Hematopoietic multipotent progenitor cell treated with erythropoietin and hydrocortisone succinate and interleukin-3 and kit ligand, for 6 days (in vitro differentiated cells): ENCODE measurements at regions not wholly inside any gene's neighbourhood (a gene's known extent, or its start where the extent isn't known, plus 50 kb on each side); places are given as distances from the start of the nearest gene placed in this dataset.

Experiments
- DNase-seq: peaks from one replicate; pipeline ENCODE4 v3.0.0-alpha.2; 2015

DNA sequence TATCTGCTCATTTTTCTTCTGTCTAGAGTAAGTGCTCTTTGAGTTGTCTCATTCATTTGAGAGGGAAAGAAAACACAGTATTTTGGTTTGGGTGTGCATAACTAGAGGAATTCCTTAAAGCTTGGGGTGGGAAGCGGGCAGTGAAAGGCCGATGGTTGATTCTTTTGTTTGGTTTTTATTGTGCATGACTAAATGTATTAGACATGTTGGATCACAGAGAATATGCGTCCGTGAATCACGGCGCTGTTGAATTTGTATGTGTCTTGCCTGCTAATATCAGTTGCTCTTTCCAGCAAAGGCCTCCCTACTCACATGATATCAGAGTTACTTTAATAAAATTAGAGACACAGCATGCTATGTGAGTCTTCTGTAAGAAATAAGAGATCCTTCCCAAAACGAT, 180.0 kb downstream of the CHD9NB start:
- DNase-seq: no peak

DNA sequence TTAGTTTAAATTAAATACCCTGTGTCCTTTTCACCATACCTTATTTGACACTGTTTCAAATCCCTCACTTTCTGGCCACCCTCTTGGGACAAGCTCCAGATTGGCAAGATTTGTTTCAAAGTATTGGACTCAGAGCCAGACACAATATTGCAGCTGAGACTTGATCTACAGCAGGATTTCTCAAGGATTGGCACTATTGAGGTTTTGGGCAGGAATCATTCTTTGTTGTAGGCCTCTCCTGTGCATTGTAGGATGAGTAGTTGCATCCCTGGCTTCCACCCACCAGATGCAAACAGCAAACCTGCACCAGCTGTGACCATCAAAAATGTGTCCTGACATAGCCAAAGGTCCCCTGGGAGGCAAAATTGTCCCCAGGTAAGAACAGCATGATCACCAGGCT, 181.2 kb downstream of the CHD9NB start:
- no peak for DNase-seq

DNA sequence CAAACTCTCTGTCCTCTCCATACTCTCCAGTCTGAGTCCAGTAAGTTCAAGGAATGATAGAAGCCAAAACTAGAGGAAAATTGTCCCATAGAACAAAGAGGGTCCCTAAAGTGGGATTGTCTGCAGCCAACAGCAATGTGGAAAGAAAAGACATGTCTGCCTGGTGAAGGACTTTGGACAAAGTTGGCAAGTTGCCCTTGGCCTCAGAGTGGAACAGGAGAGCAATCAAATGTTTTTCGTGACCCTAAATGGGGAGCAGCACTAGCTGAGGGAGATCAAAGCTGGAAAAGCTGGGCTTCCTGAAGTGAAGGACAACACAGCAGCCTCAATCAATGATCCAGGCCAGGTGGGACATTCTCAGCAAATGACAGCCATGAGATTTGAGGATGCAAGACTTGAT, 183.5 kb downstream of the CHD9NB start:
- no peak for DNase-seq

DNA sequence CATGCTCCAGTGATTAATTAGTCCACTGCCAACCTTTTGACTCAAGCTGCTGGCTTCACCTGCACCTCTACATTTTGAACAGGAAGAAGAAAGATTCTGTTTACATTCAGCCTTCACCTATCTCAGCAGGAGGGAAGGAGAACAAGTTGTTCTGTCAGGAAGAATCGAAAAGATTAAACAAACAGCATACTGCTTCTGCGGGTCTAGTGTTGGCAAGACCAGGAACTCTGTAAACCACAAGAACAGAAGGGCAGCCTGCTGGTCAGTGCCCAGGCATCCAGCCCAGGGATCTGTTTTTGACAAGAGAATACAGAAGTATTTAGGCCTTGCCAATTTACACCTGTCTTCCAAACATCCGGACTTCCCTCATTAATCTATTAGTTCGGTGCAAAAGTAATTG, 189.7 kb downstream of the CHD9NB start:
- no peak for DNase-seq

DNA sequence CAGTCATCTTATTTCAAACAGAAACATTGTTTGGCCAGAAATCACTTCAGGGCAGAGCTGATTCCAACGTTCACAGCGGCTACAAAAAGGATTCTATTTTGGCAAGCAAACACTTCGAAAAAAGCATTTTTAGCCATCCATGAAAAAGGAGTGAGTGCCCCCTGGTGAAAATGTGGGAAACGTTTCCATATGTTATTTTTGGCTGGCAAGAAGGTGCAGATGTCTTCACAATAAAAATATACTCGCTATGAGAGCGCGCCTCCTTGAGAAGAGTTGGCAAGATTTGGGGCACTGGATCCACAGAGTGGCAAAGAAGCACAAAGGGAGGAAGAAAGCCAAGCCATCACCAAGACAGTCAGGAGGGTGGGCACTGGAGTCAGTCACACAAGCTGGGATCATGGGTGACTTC, 191.1 kb downstream of the CHD9NB start:
- no peak for DNase-seq

DNA sequence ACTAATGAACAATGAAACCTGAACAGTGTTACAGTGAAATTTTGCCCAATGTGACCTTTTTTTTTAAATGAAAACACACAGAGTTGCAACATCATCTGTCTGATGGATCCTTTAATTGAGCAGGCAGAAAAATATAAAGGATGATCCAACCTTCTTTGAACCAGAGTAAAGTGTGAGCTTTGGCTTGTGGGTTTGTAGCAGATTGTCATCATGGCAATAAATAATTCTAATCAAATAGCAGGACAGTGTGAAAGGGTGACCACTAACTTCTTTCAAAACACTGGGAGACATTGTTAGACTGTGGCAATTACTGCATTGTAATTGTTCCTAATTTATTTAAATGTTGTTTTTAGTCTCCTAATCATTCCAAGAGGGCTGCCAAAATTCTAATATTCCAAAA, 197.2 kb downstream of the CHD9NB start:
- DNase-seq: no peak

DNA sequence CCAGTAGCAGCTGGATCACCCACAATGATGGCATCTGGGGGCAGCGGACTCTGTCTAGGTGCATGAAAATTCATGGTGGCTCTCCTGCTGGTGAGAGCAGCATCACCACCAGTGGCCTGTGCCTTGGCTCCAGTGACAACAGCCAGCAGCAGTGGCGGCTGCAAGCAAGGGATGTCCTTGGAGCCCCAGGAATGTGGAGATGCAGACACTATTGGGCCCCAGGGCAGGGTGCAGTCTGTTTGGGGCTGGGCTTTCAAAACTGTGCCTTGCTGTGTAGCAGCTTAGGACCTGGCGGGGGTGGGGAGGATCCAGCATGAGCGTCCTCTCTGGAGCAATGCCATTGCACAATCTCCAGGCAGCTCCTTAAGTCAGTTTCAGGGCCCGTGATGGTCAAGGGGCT, 199.7 kb downstream of the CHD9NB start:
- DNase-seq: no peak

DNA sequence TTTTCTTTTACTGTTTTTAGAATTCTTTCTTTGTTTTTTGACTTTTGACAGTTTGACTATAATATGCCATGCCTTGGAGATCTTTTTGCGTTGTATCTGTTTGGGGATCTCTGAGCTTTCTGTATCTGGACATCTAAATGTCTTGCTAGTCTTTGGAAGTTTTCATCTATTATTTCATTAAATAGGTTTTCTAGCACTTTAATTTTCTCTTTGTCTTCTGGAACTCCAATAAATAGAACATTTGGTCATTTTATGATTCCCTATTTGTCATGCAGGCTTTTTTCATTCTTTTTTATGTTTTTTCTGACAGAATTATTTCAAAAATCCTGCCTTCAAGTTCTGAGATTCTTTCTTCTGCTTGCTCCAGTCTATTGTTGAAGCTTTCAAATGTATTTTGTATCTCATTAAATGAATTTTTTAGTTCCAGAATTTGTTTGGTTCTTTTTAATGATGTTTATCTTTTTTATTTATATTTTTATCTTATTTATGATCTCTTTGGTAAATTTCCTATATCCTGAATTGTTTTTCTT, 201.4 kb downstream of the CHD9NB start:
- no peak for DNase-seq

DNA sequence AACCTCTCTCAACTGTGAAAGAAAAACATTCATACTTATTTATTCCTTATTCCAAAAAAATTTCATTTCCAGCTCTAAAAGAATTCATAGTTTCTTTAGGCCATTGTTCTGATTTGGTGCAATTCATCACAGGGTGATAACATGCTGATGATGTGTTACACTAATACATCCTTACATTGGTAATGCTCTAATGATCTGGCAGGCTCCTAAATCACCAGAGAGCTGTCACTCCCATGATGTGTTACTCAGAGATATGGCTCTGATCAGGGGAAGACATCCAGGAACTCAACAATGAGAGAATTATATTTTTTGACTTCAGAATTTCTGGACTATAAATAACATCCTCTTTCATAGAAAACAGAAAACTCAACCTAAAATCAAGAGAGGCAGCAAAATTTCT, 209.3 kb downstream of the CHD9NB start:
- no peak for DNase-seq

DNA sequence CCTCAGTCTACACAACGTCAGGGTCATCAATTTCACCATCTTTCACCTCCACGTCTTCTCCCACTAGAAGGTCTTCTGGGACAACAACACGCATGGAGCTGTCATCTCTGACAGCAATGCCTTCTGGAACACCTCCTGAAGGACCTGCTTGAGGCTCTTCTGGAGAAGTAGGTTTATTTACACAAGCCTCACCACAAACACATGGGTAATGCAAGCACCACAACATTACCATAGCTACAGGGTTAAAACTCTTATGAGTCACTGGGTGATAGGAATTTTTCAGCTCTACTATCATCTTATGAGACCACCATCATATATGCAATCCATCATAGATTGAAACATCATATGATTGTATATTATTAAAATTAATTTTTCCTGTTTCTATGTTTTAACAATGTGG, 215.4 kb downstream of the CHD9NB start:
- no peak for DNase-seq

DNA sequence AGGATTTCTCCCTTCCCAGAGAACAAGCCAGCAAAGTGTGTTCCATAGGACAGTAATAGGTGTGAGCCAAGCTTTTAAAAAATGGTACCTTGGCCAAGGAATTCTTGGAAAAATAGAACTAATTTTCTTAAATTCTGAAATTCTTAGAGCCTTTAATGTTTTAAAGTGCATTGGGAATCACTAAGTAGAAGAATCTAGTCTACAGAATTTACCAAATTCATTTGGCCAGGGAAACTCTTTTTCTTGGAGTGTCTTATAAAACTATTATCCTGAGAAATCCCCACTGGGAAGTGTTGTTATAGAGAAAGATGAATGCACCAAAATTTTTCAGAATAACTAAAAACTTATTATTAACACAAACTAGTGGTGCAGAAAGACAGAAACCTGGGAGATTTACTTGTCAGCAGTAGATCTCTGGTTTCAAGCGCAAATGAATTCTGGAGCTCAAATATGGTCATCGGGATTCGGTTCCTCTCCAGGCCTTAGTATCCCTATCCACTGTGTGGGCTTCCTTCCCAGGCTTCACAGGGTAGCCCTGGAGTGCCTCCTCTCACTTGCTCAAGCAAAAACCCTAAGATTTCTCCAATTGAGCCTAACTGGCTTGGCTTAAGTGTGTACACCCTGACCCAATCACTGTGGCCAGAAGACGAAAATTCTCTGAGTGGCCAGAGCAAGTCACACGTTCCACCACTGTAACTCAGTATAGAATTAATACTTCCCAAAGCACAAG, 217.8 kb downstream of the CHD9NB start:
- DNase-seq: no peak

DNA sequence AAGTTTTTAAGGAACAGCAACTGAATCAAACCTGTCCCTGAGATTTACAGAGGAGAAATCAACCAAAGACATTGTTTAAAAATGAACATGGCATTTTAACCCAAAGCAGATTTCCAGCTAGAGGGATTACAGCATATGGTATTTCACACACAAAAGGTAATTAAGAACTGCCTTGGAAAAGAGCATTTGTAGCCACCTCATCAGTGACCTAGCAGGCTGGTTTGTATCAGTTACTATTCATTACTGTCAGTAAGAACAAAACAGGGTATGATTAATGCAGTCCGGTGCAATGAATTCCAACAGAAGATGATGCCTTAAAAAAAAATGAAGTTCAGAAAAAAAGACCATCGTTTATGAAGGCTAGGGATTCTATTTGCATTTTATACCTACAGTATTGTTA, 219.9 kb downstream of the CHD9NB start:
- no peak for DNase-seq

DNA sequence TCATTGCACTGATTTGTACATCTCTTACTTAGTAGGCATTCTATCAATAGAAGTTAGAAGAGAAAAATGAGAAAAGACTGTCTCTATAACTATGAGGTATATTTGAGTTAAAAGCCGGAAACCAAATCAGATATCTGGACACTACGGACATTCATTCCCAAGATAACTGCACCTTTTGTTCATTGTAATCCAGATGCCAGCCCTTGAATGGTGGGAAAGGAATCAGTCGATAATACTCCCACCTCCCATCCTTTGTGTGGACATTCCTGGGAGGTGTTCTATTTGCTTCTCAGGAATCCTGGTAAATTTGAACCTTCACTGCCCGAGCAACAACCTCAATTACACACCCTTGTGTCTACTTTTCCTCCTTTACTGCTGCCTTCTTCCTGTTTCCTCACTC, 225.2 kb downstream of the CHD9NB start:
- DNase-seq: no peak

DNA sequence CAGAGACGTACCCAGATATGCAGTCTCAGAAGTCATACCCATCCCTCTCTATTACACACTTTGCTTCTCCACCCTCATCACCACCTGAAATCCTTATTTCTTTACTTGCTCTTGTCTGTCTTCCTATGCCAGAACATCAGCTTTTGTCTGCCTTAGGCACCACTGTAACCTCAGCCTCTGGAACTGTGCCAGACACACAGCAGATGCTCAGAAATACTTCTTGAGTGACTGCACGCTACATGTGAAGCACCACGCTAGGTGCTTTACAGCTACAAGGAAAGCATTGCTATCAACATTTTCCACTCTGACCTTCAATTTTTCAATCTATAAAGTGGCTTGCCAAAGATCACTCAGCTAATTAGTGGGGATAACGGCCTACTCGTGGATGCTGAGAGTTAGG, 226.8 kb downstream of the CHD9NB start:
- no peak for DNase-seq

DNA sequence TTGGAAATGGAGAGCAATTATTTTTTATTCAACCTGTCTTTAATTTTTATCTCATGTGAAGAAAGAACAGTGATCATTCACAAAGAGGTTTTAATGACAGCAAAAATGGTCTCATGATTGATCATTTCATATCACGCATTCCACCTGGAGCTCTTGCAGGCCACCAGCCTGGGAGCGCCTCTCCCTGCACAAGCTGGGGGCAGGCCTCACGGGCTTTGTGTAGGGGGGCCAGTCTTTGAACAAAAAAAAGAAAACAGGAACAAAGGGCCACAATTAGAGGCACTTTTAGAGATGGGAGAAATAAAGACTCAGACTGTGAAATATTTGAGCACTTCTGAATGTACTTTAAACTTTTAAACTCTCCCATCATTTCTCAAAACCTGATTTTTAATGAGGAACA, 232.9 kb downstream of the CHD9NB start:
- no peak for DNase-seq

DNA sequence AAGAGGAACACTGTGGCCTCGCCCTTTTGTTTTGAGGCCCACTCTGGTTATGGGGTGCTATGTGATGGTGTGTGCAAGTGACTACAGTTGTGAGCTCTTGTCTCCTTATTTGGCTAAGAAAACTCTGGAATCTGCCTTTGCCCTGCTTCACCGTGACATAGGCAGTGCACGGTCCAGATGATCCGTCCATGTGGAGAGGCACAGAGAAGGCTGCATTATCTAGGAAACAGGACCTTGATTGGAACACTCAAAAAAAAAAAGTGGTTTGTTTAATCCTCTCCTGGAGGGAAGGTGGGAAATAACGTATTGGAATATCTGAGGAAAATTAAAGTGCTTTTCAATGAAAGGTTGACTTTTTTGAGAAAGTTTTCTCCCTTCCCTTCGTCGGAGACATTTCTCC, 233.3 kb downstream of the CHD9NB start:
- DNase-seq: no peak

DNA sequence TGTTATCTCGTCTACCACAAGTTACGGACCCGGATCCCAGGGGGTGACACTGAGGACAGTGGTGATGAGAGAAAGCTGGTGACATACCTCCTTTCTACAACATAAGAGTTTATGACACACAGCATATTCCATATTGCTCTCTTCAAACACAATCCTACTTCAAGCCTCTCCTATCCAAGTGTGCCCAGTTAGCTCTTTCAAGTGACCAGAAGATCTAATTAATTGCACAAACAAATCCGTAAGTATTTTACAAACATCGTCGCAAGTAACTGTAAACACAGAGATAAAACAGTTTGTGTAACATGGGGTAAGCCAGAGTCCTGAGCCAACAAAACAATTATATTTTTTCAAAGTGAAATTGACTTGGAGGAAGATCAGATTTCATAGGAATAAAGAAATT, 235.0 kb downstream of the CHD9NB start:
- no peak for DNase-seq

DNA sequence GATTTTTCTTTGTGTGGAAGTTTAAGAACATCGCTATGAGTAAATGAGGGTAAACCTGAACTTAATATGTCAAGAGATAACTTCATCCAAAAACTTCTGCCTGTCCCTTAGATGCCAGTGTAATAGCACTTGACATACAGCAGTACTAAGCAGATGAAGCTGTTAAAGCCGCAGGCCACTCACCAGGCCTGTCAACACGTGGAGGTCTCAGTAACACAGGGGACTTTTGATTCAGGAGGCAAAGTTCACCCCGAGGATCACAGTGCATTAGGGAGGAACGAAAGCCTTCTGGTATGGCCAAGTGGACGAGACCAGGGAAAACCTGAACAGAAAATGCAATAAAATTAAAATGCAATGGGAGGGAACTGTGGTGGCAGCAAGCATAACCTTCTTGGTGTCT, 235.7 kb downstream of the CHD9NB start:
- no peak for DNase-seq

DNA sequence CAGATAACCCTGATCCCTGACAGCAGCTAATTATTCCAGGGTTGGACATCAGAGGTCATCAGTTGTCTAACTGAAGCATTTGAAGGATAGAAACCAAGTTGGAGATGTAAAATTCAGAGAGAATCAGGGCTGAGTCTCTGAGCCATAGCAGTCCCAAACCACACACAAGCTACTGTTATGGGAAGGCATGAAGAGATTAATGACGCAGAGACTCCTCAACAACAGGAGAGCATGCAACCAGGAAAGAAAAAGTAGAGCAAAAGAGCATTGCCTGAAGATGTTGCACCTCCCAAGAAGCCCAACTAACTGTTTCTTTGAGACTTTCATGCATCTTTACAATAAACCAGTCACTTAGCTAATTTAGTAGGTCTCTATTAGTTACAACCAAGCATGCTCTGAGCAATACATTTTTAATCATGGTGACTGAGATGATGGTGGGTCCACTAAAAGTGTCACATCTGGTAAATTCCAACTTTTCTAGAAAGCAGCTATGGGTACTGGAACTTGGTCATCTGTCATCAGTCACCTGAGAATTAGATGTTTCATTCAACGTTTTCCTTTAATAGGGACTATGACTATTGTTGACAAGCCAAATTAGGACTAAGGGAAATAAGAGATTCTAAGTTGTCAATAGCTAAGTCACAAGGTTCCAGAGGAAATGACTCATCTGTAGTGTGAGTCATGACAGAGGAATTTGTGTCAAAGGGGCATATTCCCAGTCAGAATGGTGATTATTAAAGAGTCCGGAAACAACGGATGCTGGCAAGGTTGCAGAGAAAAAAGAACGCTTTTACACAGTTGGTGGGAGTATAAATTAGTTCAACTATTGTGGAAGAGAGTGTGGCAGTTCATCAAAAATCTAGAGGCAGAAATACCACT, 239.8 kb downstream of the CHD9NB start:
- no peak for DNase-seq

DNA sequence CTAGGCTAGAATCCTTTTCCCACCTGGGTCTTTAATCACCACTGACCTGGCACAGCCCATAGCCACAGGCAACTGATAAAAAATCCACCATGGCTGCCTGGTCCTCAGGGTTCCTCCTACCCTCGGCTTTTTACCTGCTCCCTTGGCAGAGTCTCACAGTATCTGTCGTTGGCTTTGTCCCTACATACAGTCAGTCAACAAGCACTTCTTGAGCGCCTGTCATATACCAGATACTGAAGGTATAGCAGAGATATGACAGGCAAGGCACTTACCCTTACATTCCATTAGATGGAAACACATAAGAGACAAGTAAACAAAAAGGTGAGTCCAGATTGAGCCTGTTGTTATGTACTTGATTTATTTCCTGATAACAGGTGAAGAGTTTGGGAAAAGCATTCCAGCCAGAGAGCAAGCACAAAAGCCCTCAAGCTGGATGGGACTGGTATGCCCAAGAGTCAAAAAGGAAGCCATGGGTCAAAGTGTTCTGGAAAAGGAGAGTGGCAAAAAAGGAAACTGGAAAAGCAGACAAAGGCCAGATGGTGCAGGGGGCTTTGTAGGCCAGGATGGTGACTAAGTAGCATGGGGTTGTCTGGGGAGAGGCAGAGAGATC, 247.0 kb downstream of the CHD9NB start:
- no peak for DNase-seq

DNA sequence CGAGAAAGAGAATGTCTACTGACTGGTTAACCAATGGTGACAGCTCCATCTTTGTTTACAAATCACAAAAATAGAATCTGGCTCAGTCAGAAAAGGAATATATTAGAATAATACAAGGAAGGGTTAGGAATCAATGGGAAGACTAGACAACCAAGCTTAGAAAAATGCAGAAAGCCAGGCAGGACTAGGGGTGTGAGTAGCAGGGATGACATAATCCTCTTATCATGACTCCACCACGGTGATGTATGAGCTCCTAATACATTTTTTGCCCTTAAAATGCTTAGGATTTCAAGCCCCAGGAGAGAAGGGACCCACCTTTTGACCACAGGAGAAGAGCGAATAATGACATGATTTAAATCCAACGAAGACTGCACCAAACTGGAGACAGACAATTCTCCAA, 252.3 kb downstream of the CHD9NB start:
- no peak for DNase-seq

DNA sequence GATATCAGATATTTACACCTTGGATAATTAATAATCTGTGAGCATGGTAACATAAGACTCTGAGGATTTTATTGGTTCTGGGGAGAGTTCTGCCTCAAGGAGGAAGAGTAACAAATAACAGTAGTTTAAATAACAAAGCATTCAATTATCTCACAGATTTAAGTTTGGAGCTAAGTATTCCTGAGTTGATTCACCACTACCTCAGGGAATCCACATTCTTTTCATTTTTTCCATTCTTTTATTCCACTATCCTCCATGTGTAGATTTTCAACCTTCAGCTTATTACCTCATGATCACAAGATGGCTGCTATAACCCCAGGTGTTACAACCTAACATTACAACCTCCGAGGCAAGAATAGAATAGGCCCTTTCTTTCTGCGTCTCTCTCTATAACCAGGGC, 252.2 kb upstream of the TOX3 start:
- no peak for DNase-seq

DNA sequence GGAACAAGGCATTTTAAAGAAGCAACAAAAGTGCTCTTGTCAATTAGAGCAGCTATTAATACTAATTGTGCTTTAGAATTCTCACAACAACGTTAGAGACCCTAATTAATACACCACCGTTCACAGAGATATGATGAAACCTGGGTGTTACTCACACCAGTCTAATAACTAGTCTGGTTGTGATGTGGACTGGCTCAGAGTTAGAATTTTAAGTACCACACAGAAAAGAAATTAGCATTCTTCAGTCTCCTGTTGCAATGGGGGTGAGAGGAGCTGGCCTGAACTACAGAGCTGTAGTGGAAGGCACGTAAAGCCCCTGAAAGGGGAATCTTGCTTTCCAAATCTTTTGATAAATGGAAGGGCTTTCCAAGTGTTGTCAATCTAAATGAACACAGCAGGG, 240.8 kb upstream of the TOX3 start:
- DNase-seq: no peak

DNA sequence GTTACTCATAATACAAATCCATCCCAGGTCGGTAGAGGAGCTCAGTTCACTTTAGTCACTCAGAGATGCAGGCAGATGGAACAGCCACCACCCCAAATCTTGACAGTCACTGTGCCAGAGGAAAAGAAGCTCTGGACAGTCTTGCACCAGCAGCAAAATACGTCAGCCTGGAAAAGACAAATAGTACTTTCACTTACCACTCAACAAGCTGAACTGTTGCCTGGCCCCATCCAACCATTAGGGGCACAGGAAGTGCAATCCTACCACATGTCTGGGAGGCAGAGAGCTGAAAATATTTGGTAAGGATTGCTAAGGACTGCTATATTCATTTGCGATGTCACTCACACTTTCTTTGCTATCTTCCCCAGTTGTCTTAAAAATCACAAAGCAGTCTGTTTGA, 239.1 kb upstream of the TOX3 start:
- DNase-seq: no peak
